GM12892 (cell line): ENCODE measurements at regions not wholly inside any gene's neighbourhood (a gene's known extent, or its start where the extent isn't known, plus 50 kb on each side); places are given as distances from the start of the nearest gene placed in this dataset.

ENCODE experiments used
- POLR2A ChIP-seq: IDR thresholded peaks from 2 replicates; pipeline ENCODE4 v1.6.1; 2011; ENCODE audit warnings: low read depth, low read length, control low read depth
- POLR2AphosphoS5 ChIP-seq: IDR thresholded peaks from 2 replicates; pipeline ENCODE4 v1.6.1; 2011; ENCODE audit warnings: low read depth, low read length, control low read depth

DNA sequence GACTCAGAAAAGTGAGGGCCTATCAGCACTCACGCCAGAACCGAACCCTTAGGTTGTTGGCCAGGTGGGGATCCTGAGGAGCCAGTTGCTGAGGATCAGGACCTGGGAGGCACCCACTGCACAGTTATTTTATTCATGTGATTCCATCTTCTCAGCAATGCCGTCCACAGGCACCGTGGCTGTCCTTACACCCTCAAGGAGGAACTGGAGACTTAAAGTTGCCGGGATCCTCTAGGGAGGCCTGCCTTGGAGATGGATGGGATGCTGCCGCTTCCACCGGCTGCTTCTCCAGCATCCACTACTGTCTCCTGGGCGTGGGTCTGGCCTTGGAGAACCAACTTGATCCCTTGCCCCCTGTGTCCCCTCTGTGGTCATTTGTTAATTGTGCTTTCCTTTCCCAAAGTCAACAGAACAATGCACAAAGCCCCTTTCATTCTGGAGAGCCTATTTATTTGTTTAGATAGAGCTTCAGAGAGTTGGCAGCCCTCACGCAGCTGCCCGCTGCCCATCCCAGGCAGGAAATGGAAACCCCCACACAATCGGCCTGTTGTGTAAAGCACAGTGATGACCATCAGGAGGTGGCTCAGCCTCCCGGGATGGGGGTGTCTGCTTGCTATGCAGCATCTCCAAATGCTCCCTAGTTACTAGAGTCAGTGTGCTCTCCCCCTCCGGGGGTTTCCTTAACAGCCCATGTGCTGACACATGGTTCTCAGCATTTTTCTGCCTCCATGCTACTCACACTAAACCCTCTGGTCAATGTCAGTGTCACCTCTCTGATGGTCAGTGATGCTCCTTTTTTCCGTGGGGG, 52.9 kb upstream of the IGFBP3 start:
- TF ChIP-seq POLR2A, result no peak
- TF ChIP-seq POLR2AphosphoS5, result no peak
